Activated CD4-positive, alpha-beta T cell treated with anti-CD3 and anti-CD28 coated beads, Interleukin-2, Interleukin-4, amounts not matched to agents 100 ng/mL and 50 ng/mL, durations not matched to agents 16 hours and 8 hours (primary cell): ENCODE measurements at regions not wholly inside any gene's neighbourhood (a gene's known extent, or its start where the extent isn't known, plus 50 kb on each side); places are given as distances from the start of the nearest gene placed in this dataset.

Experiments used
- DNase-seq: peaks from one replicate; pipeline ENCODE4 v3.0.0-alpha.2; 2020; ENCODE audit warnings: low spot score

GRCh38 chr18:51582551-51582950 lies 385.1 kb upstream of the MEX3C start:
- no peak for DNase-seq

DNA sequence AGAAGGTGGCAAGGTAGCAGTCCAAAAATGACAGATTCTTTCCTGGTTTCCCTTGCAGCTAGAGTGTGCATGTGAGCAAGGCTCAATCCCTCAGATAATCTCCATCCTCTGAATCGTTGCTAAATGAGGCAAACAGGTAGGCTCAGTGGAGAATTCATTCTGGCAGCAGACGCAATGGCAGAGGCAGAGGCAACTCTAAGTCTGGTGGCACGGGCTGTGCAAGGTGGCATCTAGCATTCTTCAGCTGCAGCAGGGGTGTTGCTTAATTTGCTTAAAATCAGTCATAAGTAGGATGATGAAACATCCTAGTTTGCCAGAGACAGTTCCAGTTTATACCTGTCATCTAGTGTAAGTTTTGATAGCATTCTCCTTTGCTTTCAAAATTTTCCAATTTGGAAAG lies 391.1 kb upstream of the MEX3C start:
- no peak for DNase-seq

GRCh38 chr18:51593931-51594330 lies 396.4 kb upstream of the MEX3C start:
- DNase-seq, result no peak

GRCh38 chr18:51603111-51603510 lies 405.6 kb upstream of the MEX3C start:
- no peak for DNase-seq

GRCh38 chr18:51603551-51603950 lies 406.1 kb upstream of the MEX3C start:
- DNase-seq, result no peak

DNA sequence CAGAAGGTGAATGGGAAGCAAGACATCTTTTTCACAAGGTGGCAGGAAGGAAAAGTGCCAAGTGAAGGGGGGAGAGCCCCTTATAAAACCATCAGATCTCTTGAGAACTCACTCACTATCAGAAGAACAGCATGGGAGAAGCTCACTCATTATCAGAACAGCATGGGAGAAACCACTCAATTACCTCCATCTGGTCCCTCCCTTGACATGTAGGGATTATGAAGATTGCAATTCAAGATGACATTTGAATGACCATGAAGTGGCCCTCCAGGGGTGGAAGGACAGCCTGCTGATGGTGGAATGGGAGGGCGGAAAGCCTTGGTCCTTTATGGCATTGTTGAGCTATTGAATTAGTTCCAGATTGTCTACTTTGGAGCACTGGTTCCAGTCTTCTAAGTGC lies 413.0 kb upstream of the MEX3C start:
- DNase-seq, result no peak

DNA sequence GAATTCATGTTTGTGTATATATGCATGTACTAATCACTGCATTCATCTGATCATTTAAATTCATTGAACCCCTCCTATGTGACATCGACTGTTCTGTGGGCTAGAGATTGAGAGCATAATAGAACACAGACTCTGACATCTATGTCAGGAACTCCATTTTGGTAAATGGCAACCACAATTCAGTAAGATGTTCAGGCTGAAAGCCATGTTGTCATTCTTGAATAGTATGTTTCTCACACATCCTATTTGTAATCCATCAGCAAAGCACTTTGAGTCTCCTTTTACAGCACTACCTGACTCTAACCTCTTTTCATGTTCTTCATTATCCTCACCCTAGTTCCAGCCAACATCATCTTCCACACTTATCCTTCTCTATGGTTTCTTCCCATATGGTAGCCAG lies 413.8 kb upstream of the MEX3C start:
- DNase-seq, result no peak

DNA sequence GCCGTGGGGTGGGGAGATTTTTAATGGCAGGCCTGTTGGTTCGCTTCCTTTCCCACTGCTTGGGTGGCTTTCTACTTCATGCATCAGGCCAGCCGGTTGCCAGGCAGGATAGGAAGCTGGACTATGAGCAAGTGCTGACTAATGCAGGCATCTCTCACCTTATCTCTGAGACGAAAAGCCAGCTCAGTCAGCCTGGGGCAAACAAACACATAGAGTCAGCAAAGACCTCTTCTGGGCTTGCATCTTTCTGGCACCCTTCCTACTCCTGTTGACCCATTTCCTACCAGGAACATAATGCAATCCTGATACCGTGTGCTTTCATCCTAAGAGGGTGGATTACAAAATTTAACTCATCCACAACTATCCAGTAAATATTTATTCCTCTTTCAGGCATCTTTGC lies 416.6 kb upstream of the MEX3C start:
- no peak for DNase-seq

DNA sequence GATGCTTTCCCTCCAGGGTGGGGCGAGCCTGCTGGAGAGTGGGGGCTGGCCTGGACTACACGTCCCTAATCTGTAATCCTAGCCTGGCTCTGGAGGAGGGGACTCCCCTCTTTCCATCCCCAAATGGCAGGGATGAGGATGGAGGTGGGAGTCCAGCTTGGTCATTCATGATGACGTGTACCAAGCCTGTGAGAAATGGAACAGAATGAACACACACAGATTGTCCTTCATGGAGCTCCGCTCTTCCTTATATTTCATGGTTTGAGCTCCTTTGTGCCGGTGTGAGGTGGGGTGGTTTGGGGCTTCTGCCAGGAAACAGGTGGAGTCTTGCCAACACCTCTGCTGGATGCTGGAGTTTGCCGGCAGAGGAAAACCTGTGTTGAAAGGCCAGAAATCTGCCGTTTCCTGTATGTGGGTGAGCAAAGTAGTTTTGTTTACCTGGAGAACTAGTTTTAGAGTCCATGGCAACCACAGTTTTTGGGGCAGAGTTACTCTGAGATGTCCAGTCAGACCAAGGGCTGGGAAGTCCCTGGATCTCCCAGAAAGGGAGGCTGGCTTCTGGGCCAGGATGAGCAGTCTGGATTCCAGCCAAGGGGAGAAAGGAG lies 417.6 kb upstream of the MEX3C start:
- no peak for DNase-seq

DNA sequence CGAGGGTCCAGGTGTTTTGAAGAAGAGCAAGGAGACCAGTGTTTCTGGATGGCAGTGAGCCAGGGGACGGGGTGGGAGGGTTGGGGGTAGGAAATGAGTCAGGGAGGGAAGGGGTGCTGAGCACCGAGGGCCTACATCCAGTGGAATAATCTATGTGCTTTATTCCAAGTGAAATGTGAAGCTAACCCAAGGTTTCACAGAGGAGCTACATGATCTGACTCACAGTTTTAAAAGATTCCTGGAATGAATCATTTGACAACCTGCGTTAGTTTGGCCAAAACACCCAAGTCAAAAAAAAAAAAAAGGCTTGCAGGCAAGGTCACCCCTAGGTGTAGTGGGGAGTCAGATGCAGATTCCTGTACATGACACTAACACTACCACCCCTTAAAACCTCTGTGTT lies 419.7 kb upstream of the MEX3C start:
- DNase-seq, result no peak

DNA sequence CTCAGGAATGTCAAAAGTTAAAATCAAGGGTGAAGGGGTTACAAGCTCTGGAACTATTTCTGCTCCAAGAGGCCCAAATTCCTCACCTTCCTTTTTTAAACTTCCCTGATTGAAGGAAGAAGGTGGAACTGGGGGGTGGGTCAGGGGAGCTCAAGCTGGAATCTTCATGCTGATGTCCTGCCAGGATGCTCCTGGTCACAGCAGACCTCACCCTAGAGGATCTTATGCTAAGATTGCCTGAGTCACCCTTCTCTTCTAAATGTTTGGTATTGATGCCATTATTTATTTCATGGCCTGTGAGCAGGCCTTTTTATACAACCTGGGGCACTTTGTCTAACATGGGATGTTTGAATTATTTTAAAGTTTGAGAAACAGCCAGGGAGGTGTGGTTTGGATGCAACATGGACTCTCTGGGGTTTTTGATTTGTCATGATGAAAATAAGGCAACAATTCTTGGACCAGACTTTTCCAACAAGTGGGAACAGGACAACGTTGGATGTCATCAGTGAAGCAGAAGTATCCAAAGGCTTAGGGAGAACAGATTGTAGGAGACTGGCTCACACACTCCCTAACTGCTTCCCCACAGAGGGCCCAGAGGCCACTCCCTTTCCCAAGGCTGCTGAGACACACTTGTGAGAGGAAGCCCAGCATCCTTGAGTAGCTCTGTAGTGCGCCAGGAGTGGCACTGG lies 420.2 kb upstream of the MEX3C start:
- DNase-seq, result no peak

- no peak for DNase-seq
Observed at GRCh38 chr18:51619283-51619682, 421.8 kb upstream of the MEX3C start.

- DNase-seq, result peak; percentile 30
Observed at GRCh38 chr18:51621113-51621863, 423.8 kb upstream of the MEX3C start.

GRCh38 chr18:51621864-51622160 lies 424.3 kb upstream of the MEX3C start:
- DNase-seq, result no peak

- no peak for DNase-seq
Observed at GRCh38 chr18:51622702-51623101, 425.2 kb upstream of the MEX3C start.

DNA sequence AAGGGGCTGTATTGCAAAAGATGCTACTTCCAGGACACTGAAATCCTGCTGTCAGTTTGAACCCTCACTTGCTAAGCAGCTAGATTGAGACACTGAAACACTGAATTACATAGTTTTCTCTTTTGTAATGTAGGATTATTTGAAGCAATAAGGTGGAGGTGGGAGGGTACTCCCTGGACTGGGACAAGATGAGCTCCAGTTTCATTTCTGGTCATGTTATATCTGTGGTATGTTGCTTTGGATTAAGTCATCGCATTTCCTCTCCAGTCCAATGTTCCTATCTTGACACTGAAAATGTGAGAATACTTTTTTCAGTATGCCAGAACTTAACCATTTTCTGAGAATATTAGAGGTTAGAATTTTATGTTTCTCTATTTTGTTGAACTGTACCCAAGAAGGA lies 426.2 kb upstream of the MEX3C start:
- DNase-seq, result no peak

- DNase-seq, result no peak
Observed at GRCh38 chr18:51630706-51631105, 433.2 kb upstream of the MEX3C start.

- DNase-seq, result no peak
Observed at GRCh38 chr18:51637881-51638280, 440.4 kb upstream of the MEX3C start.

DNA sequence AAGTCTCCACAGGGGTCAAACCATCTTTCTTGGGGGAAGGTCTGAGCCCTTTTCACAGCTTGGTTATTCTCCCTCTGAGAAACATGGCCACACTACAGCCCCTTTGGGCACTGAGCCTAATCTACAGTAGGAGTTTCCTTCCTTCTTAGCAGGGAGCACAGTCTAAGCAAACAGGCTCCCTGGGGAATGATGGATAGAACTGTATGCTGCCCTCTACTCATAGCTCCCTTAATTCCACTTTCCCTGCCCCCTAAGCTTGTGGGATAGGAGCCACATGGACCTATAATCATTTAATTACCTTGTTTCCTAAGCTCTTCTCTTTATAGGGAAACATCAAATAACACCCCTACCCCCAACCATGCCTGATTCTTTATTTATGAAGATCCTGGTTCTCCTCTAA lies 442.1 kb upstream of the MEX3C start:
- no peak for DNase-seq

DNA sequence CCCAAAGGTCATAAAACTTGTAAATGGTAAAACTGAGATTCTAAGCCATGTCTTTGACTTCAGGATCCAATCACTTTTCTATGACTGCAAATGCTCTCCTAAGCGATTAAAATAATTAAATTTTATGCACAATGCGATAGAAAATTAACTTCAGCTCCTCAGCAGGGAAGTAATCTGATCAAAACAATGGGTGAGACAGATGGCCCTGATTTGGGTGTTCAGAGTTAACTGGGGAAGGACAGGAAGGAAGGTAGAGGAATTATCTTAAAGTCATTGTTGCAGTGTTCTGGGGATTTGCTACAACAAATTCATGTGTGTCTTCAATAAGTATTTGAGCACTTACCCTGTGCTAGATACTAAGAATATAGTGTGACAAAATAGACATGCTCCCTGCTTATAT lies 446.0 kb upstream of the MEX3C start:
- DNase-seq, result no peak

DNA sequence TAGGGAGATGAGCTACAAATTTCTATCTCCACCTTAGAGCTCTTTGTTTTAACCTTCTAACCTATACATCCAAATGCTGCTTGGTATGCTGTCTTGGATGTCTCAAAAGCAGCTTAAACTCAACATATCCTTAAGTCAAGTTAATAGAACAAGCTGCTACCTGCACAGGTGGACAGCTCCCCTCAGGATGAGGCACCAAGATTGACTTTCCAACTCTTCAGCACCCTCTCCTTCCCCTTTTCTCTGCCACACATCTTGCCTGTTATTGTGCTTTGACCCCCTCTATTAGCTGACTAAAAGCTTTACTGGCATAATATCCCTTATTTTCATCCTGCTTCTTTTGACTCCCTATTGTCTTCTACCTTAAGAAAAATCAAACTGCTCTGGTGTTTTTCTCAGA lies 448.1 kb upstream of the MEX3C start:
- no peak for DNase-seq

- no peak for DNase-seq
Observed at GRCh38 chr18:51647346-51647745, 449.9 kb upstream of the MEX3C start.

GRCh38 chr18:51647942-51648341 lies 450.5 kb upstream of the MEX3C start:
- no peak for DNase-seq

- DNase-seq, result no peak
Observed at GRCh38 chr18:51649796-51650195, 452.3 kb upstream of the MEX3C start.
